ENCODE measurements at regions not wholly inside any gene's neighbourhood (a gene's known extent, or its start where the extent isn't known, plus 50 kb on each side); places are given as distances from the start of the nearest gene placed in this dataset.

DNA sequence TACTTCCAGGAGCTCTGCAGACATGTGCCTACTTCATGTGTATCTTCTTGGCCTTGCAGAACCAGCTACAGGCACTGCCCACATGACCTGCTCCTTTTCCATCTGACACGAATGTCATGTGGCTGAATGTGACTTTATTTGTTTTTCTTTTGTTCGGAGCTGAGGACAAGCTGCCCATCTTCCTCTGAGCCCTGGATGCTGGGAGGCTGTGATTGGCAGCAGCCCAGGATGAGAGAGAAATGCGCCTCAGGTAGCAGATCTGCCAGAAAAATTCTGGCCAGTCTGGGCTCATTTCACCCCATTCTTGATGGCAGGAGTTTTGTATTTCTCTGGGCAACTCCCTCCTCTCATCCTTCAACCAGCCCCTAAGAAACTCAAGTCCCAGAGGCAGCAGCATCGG is 372.0 kb downstream of the RPS6KC1 start:
- TF ChIP-seq NR2C2 (CRISPR knock-in tag; IDR thresholded peaks at IDR 0.05) (no peak), FOXK1 (CRISPR knock-in tag; IDR thresholded peaks at IDR 0.05) (no peak), NR3C1 (CRISPR knock-in tag; conservative IDR thresholded peaks at IDR 0.05; ENCODE audit: low read depth) (no peak), NFYB (CRISPR knock-in tag; conservative IDR thresholded peaks at IDR 0.05; ENCODE audit: low read depth) (no peak)
- TF ChIP-seq, protein P1, sequence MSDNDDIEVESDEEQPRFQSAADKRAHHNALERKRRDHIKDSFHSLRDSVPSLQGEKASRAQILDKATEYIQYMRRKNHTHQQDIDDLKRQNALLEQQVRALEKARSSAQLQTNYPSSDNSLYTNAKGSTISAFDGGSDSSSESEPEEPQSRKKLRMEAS (CRISPR knock-in tag; IDR thresholded peaks at IDR 0.05), result no peak
- TF ChIP-seq, protein P2, sequence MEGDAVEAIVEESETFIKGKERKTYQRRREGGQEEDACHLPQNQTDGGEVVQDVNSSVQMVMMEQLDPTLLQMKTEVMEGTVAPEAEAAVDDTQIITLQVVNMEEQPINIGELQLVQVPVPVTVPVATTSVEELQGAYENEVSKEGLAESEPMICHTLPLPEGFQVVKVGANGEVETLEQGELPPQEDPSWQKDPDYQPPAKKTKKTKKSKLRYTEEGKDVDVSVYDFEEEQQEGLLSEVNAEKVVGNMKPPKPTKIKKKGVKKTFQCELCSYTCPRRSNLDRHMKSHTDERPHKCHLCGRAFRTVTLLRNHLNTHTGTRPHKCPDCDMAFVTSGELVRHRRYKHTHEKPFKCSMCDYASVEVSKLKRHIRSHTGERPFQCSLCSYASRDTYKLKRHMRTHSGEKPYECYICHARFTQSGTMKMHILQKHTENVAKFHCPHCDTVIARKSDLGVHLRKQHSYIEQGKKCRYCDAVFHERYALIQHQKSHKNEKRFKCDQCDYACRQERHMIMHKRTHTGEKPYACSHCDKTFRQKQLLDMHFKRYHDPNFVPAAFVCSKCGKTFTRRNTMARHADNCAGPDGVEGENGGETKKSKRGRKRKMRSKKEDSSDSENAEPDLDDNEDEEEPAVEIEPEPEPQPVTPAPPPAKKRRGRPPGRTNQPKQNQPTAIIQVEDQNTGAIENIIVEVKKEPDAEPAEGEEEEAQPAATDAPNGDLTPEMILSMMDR (IDR thresholded peaks at IDR 0.05), result no peak
